BJ (cell line): ENCODE measurements at regions not wholly inside any gene's neighbourhood (a gene's known extent, or its start where the extent isn't known, plus 50 kb on each side); places are given as distances from the start of the nearest gene placed in this dataset.

ENCODE experiments used
- CTCF ChIA-PET: fragments of 350-600 bp; formaldehyde crosslinking; extraction: SDS; loops from one replicate; lab custom pipeline; 2021; ENCODE audit warnings: antibody characterized with exemption, inconsistent platforms; lab: Yijun Ruan, JAX
- POLR2A ChIA-PET: fragments of 300-600 bp; sonication (Branson Sonifier 250); formaldehyde crosslinking; extraction: SDS; loops from one replicate; lab custom pipeline; 2021; ENCODE audit warnings: antibody characterized with exemption; lab: Charles Lee
- DNase-seq: peaks from one replicate; pipeline ENCODE4 v3.0.0-alpha.2; 2011; ENCODE audit warnings: low read depth
- H3K27me3 ChIP-seq: 2 replicates; pipeline ENCODE4 v1.6.0; 2011; ENCODE audit warnings: low read length; ENCODE audit not compliant: control insufficient read depth, insufficient read depth
- H3K36me3 ChIP-seq: 2 replicates; pipeline ENCODE4 v1.5.1; 2011; ENCODE audit warnings: low read length; ENCODE audit not compliant: control insufficient read depth, insufficient read depth
- H3K4me3 ChIP-seq: 2 replicates; pipeline ENCODE4 v1.5.1; 2011; ENCODE audit warnings: low read depth, mild to moderate bottlenecking, control low read depth, low read length
- CTCF ChIP-seq: IDR thresholded peaks from 2 replicates; pipeline ENCODE4 v1.5.1; 2011; ENCODE audit warnings: low read depth, mild to moderate bottlenecking, control low read depth, inconsistent platforms, low read length, moderate library complexity; ENCODE audit not compliant: insufficient read depth

GRCh38 chr2:57965961-57966360 lies 80.6 kb upstream of the VRK2 start:
- DNase-seq, result no peak

GRCh38 chr2:57973621-57974186 lies 72.9 kb upstream of the VRK2 start:
- Histone ChIP-seq H3K36me3 (no peaks in the 10 kb centered on the region), H3K27me3 (no peaks in the 10 kb centered on the region), H3K4me3 (no peak overlapping the region)
- no peak for TF ChIP-seq CTCF
- no peak for DNase-seq
- ChIA-PET POLR2A (no interaction called here), CTCF (no interaction called here)

More at GRCh38 chr2:57965961-57966360, 80.6 kb upstream of the VRK2 start:
- CTCF ChIA-PET, result interaction anchor here (1.4 kb wide), 1 partner anchor 12 kb away, joined by 3 read pairs; no protein-coding TSS in a partner anchor
- Histone ChIP-seq H3K36me3 (no peaks in the 10 kb centered on the region), H3K4me3 (no peak overlapping the region), H3K27me3 (no peaks in the 10 kb centered on the region)
- TF ChIP-seq CTCF, result no peak
- POLR2A ChIA-PET, result no interaction called here

DNA sequence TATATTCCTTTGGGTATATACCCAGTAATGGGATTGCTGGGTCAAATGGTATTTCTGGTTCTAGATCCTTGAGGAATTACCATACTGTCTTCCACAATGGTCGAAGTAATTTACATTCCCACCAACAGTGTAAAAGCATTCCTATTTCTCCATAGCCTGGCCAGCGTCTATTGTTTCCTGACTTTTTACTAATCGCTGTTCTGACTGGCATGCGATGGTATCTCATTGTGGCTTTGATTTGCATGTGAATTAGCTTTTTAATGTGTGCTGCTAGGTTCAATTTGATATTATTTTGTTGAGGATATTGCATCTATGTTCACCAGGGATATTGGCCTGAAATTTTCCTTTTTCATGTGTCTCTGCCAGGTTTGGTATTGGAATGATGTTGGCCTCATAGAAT lies 67.4 kb upstream of the VRK2 start:
- H3K4me3 ChIP-seq, result no peak overlapping the region
- POLR2A ChIA-PET, result no interaction called here
- no peaks in the 10 kb centered on the region for H3K27me3 ChIP-seq
- CTCF ChIA-PET, result no interaction called here
- no peak for TF ChIP-seq CTCF
- no peaks in the 10 kb centered on the region for H3K36me3 ChIP-seq
- no peak for DNase-seq

DNA sequence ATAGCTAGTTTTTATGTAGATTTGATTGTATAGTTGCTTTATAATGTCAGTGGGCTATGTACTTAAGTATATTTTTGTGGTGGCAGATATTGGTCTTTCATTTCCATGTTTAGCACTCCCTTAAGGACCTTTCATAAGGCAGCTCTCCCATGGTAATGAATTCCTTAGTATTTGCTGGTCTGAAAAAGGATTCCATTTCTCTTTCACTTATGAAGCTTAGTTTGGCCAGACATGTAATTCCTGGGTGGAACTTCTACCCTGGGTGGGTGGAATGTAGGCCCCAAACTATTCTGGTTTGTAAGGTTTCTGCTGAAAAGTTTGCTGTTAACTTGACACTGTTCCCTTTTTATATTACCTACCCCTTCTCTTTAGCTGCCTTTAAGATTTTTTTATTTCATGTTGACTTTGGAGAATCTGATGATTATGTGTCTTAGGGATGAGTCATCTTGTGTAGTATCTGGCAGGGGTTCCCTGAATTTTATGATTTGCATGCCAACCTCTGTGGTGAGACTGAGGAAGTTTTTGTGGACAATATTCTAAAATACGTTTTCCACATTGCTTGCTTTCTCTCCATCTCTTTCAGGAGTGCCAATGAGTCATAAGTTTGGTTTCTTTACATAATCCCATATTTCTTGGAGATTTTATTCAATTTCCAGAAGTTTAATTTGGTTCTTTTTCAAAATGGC lies 65.4 kb upstream of the VRK2 start:
- no peaks in the 10 kb centered on the region for H3K36me3 ChIP-seq
- CTCF ChIA-PET, result interaction anchor here (0.7 to 1.2 kb wide), 2 partner anchors 24 to 236 kb away, joined by 3 to 4 read pairs; no protein-coding TSS in a partner anchor
- H3K4me3 ChIP-seq, result no peak overlapping the region
- H3K27me3 ChIP-seq, result no peaks in the 10 kb centered on the region
- POLR2A ChIA-PET, result no interaction called here
- no peak for TF ChIP-seq CTCF
- peak; percentile 65 for DNase-seq

GRCh38 chr2:57987835-57988573 lies 58.6 kb upstream of the VRK2 start:
- H3K4me3 ChIP-seq, result no peak overlapping the region
- no peaks in the 10 kb centered on the region for H3K36me3 ChIP-seq
- POLR2A ChIA-PET, result no interaction called here
- CTCF ChIA-PET, result no interaction called here
- no peaks in the 10 kb centered on the region for H3K27me3 ChIP-seq
- no peak for DNase-seq
- no peak for TF ChIP-seq CTCF
